ENCODE measurements at regions not wholly inside any gene's neighbourhood (a gene's known extent, or its start where the extent isn't known, plus 50 kb on each side); places are given as distances from the start of the nearest gene placed in this dataset.

GRCh38 chr13:90995001-90995400 lies 352.5 kb upstream of the MIR17HG start:
- TF ChIP-seq POLR2A (IDR thresholded peaks at IDR 0.05) (no peak), CTCF (IDR thresholded peaks at IDR 0.05) (no peak)

All from esophagus squamous epithelium (tissue), 4 donors.